H1 (cell line): ENCODE measurements at regions not wholly inside any gene's neighbourhood (a gene's known extent, or its start where the extent isn't known, plus 50 kb on each side); places are given as distances from the start of the nearest gene placed in this dataset.

Experiments used
- ATF2 ChIP-seq: IDR thresholded peaks from 2 replicates; pipeline ENCODE4 v1.6.1; 2012; ENCODE audit warnings: low read length, inconsistent platforms
- CBX5 ChIP-seq: fragments of 300-800, 300-1000 bp; sonication (generic); IDR thresholded peaks from 2 replicates; pipeline ENCODE4 v1.7.1; 2016; ENCODE audit warnings: antibody characterized with exemption, low read length, low read depth
- TF ChIP-seq, protein P1 (sequence below): IDR thresholded peaks from 2 replicates; pipeline ENCODE4 v1.6.1; 2011; ENCODE audit warnings: low read length, improper control_type of control experiment

- no peak for TF ChIP-seq ATF2
- TF ChIP-seq, protein P1, sequence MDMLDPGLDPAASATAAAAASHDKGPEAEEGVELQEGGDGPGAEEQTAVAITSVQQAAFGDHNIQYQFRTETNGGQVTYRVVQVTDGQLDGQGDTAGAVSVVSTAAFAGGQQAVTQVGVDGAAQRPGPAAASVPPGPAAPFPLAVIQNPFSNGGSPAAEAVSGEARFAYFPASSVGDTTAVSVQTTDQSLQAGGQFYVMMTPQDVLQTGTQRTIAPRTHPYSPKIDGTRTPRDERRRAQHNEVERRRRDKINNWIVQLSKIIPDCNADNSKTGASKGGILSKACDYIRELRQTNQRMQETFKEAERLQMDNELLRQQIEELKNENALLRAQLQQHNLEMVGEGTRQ: no peak
- no peak for TF ChIP-seq CBX5
Measured at GRCh38 chr7:50216626-50217025, 87.9 kb upstream of the IKZF1 start (continued).
